ENCODE measurements at regions not wholly inside any gene's neighbourhood (a gene's known extent, or its start where the extent isn't known, plus 50 kb on each side); places are given as distances from the start of the nearest gene placed in this dataset.

DNA sequence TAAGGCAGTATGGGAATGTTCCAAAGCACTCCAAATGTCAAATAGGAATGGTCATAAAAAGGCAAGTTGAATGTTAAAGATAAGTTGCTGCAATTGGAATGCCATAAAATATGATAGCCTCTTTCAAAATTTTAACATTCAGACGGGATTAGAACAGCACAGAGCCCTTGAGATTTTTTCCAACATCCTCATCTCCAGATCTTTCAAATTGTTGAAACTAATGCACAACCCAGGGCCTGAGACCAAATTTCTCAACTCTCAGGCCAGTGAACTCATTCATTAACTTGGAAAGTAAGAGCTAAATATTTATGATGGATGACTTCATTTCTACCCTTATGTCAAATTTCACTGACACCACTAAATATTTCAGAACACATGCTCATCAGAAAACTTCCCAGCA is 346.5 kb upstream of the XYLT1 start:
- TF ChIP-seq, protein P1, sequence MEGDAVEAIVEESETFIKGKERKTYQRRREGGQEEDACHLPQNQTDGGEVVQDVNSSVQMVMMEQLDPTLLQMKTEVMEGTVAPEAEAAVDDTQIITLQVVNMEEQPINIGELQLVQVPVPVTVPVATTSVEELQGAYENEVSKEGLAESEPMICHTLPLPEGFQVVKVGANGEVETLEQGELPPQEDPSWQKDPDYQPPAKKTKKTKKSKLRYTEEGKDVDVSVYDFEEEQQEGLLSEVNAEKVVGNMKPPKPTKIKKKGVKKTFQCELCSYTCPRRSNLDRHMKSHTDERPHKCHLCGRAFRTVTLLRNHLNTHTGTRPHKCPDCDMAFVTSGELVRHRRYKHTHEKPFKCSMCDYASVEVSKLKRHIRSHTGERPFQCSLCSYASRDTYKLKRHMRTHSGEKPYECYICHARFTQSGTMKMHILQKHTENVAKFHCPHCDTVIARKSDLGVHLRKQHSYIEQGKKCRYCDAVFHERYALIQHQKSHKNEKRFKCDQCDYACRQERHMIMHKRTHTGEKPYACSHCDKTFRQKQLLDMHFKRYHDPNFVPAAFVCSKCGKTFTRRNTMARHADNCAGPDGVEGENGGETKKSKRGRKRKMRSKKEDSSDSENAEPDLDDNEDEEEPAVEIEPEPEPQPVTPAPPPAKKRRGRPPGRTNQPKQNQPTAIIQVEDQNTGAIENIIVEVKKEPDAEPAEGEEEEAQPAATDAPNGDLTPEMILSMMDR (IDR thresholded peaks at IDR 0.05): no peak

DNA sequence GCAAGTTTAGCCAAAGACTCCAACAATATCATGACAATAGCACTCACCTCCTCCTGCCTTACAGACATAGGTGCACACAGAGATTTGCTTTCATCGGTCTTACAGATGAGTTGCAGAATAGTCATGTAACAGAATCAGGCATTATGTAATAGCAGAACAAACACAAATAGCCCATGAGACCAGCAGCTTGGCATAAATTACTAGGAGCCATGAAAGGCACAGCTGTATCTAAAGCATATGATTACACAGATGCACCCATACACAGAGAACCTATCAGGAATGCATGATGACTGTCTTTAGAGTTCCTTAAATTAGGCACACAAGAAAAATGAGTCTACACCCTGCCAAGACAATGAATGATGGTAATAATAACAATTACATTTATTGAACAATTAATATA is 342.0 kb upstream of the XYLT1 start:
- TF ChIP-seq, protein P1 (IDR thresholded peaks at IDR 0.05): no peak

DNA sequence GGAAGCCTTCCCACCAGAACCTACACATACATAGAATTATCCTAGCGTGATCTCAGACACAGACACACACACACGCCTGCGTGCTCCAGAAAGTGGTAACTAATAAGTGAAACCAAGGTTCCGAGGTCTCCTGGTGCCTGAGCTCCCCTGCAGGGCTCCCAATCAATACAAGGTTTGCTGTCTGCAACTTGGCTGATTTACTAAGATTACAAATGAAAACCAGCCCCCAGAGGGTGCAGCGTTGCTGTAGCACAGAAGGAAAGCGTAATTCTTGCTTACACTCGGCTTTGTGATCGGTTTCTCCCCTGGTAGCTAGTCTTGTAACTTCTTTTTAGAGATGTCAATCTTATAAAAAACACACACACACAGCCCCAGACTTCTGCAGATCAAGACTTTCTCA is 334.1 kb upstream of the XYLT1 start:
- TF ChIP-seq, protein P1 (IDR thresholded peaks at IDR 0.05): no peak

- TF ChIP-seq, protein P1 (IDR thresholded peaks at IDR 0.05): no peak
Observed at GRCh38 chr16:17803625-17804410, 333.1 kb upstream of the XYLT1 start.

DNA sequence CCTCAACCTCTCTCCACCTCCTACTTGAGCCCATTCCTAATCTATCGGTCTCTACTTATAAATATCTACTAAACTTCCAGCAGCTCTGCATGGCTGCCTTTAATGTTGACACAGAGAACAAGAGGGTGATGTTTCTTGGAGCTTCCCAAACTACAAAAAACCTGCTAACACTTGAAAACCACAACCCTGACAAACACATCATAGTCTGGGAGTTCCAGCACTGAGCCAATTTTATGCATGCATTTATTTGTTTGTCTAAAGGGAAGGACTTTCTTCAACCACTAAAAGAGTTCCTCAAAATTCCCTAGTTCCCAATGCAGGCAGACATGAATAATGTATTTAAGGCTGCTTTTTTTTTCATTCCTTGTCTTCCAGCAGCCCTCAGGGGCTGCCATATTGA is 331.8 kb upstream of the XYLT1 start:
- TF ChIP-seq, protein P1 (IDR thresholded peaks at IDR 0.05): no peak

GRCh38 chr16:17801068-17801467 is 330.3 kb upstream of the XYLT1 start:
- TF ChIP-seq, protein P1 (IDR thresholded peaks at IDR 0.05): no peak

- TF ChIP-seq, protein P1 (IDR thresholded peaks at IDR 0.05): no peak
Observed at GRCh38 chr16:17798716-17799115, 328.0 kb upstream of the XYLT1 start.

GRCh38 chr16:17793354-17793753 is 322.6 kb upstream of the XYLT1 start:
- TF ChIP-seq, protein P1 (IDR thresholded peaks at IDR 0.05): no peak
